GM19239 (cell line): ENCODE measurements at regions not wholly inside any gene's neighbourhood (a gene's known extent, or its start where the extent isn't known, plus 50 kb on each side); places are given as distances from the start of the nearest gene placed in this dataset.
A peak's percentile ranks its signal among the peaks of the same experiment; 100 is the strongest.
"Not testable (repeated sequence)": the region's sequence is repeated elsewhere in the genome, so short reads cannot be mapped to it uniquely, and the experiment has no call there.

Experiments
- DNase-seq: peaks from one replicate; pipeline ENCODE4 v3.0.0; 2011; ENCODE audit warnings: low spot score; ENCODE audit not compliant: insufficient read length
- FAIRE-seq: peaks from 2 replicates; lab custom pipeline; 2011; peaks lifted over from hg19 to GRCh38; lab: Jason Lieb, UNC

- no peak for DNase-seq
- no peak for FAIRE-seq
These were observed 451.7 kb upstream of the PITX2 start for GRCh38 chr4:111074523-111075114.

GRCh38 chr4:111076299-111076698, 453.4 kb upstream of the PITX2 start:
- not testable (repeated sequence) for FAIRE-seq, DNase-seq

- no peak for FAIRE-seq
- no peak for DNase-seq
These were observed 485.3 kb upstream of the PITX2 start for GRCh38 chr4:111108153-111108552.

GRCh38 chr4:111113591-111113990, 490.7 kb upstream of the PITX2 start:
- DNase-seq, result no peak
- FAIRE-seq, result peak; percentile 4

- FAIRE-seq (no peak), DNase-seq (no peak)
These were observed 493.0 kb upstream of the PITX2 start for GRCh38 chr4:111115881-111116280.

DNA sequence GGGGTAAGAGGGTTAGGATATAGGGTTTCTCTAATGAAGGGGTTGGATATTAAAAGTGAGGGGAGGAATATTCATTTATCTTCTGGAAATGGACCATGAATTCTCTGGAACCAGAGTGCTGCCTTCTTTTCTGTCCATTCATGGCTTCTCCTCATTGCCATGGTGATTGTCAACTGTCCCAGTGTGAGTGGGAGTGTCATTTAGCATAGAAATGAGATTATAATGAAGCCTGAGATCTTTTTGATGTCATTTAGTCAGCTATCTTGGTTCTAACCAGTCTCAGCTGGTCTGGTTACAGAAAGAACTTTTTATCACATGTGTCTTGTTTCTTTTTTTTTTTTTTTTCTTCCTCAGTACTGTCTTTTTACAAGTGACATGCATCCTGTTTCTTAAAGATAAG, 497.3 kb upstream of the PITX2 start:
- no peak for DNase-seq
- FAIRE-seq, result no peak

GRCh38 chr4:111126340-111126739, 503.5 kb upstream of the PITX2 start:
- DNase-seq (no peak), FAIRE-seq (no peak)

DNA sequence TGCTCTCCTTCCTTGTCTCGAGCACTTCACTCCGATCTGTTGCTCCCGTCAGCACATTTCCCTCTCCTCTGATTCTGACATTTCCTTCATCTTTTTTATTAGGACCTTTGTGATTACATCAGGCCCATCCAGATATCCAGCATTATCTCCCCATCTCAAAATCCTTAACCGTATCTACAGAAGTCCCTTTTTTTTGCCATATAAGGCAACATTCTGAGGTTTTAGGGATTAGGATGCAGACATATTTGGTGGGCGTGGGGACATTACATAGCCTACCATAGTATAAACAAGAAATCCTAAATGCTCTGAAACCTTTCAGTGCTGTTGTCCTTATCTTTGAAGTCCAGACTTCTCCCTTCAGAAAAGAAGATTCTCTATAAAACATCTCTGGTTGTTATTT, 505.0 kb upstream of the PITX2 start:
- DNase-seq (no peak), FAIRE-seq (no peak)

DNA sequence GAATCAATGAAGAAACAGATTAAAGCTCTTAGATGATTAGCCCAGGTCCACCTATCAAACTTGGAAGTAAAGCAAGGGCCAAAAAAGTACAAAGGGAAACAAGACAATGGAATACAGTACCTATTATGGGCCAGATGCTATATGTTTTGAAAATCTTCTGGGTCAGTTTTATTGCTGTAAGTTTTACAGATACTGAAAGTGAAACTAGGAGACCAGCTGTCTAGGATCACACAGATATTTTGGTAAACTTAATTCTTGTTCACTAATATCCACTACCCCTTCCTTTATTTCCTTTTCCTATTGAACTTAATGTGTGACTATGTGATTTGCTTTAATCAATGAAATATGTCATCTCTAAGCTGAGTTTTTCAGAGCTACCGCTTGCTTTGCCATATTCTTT, 505.4 kb upstream of the PITX2 start:
- DNase-seq, result no peak
- no peak for FAIRE-seq

GRCh38 chr4:111136438-111136837, 513.6 kb upstream of the PITX2 start:
- FAIRE-seq, result no peak
- no peak for DNase-seq

GRCh38 chr4:111136967-111137366, 514.1 kb upstream of the PITX2 start:
- DNase-seq (no peak), FAIRE-seq (no peak)

DNA sequence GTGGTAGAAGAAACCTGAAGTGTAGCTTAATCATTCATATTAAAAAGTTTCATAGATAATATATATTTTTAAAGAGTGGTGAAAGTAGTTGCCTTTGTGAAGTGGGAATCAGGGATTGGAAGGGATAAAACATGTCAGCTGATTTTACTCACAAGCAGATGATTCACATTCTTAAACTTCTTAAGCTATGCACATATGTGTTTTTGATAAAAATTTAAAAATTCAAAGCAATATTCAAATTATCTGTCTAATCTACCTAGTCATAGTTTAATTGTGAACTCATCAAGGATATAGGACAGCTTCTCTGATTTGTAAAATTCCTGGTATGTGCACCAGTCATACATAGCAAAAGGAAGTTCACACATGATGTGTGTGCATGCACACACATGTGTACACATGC, 520.6 kb upstream of the PITX2 start:
- FAIRE-seq (no peak), DNase-seq (no peak)

- DNase-seq (no peak), FAIRE-seq (no peak)
These were observed 532.1 kb upstream of the PITX2 start for GRCh38 chr4:111154934-111155333.

DNA sequence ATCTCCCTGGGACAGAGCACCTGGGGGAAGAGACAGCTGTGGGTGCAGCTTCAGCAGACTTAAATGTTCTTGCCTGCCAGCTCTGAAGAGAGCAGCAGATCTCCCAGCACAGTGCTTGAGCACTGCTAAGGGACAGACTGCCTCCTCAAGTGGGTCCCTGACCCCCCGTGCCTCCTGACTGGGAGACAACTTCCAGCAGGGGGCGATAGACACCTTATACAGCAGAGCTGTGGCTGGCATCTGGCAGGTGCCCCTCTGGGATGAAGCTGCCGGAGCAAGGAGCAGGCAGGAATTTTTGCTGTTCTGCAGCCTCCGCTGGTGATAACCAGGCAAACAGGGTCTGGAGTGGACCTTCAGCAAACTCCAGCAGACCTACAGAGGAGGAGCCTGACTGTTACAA, 541.7 kb upstream of the PITX2 start:
- not testable (repeated sequence) for DNase-seq, FAIRE-seq

GRCh38 chr4:111174331-111174730, 551.5 kb upstream of the PITX2 start:
- FAIRE-seq (no peak), DNase-seq (no peak)

DNA sequence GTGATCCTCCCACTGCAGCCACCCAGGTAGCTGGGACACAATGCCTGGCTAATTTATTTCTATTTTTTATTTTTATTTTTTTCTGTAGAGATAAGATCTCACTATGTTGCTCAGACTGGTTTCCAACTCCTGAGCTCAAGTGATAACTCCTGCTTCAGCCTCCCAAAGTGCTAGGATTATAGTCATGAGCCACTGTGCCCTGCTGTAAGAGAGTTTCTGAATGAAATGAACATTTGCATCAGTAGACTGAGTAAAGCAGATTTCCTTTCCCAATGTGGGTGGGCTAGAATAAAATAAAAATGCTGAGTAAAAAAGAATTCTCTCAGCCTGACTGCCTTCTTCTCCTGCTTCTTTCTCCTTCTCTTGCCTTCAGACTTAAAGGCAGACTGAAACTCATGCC, 555.4 kb upstream of the PITX2 start:
- FAIRE-seq, result no peak
- no peak for DNase-seq

DNA sequence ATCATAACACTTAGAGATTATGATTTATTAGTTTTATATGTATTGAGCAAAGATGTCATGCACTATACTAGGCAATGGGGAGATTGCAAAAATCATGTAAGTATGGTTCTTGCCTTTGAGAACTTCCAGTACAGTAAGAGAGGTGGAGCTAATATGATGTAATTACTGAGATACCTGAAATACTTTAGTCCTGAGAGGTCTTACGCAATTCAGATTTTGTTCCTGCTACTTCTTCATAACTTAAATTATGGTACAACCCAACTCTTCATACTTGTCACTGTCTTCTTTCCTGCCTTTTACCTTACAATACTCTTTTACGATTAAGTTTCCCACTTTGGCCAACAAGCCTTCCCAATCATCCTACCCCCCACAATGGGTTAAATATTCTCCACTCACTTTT, 564.2 kb upstream of the PITX2 start:
- FAIRE-seq, result no peak
- DNase-seq, result no peak

GRCh38 chr4:111198446-111198845, 575.6 kb upstream of the PITX2 start:
- DNase-seq, result no peak
- FAIRE-seq, result no peak

DNA sequence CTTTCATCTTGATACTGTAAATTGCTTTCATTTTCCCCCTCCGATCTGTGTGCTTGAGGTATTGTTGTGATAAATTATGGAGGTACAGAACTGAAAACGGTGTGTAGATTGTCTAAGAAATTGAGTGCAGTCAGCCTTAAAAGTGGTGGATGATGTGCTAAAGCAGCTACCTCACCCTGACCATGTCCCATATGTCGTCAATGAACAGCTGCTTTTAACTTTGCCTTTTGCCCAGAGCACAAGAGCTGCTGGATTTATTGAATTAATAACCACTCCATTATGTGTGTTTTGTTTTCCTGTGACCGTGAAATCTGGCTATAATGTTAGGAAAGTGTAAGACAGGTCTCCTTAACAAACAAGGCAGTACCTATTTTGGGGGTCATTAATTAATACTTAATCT, 581.9 kb upstream of the PITX2 start:
- FAIRE-seq (no peak), DNase-seq (no peak)

DNA sequence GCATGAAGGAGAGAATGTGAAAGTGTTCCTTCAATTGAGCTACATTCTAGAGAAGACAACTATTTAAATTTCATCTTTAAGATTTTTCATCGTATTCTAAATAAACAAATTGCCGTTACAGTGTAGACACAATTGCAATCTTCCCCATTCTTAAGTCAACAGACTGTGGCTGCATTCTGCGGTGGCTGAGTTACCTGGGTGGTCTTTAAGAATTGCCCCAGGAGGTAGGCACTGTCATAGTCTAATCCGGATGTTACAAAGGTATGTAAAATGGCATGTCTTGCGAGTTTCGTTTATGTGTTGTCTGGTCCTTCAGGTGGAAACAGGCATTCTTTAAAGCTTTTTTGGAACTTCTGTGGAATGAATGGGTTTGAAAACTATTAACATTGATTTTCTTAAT, 586.1 kb upstream of the PITX2 start:
- FAIRE-seq (no peak), DNase-seq (no peak)

DNA sequence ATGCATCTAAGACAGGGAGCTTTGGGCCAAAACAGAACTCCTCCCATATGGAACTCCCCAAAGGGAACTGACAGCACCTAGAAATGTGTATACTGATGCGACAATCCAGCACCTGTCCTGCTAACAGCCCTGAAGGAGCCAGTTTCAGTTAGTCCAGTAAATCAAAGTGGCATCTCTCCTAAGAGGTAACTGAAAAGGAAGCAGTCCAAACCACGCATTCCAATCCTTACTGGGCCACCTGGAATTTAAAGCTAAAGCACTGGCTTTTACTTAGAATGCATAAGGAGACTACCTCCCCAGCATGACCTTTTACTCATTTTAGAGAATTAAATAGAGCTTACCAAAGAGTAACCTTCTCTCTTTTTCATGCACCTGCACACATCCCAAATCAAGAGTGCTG, 586.8 kb upstream of the PITX2 start:
- no peak for DNase-seq
- no peak for FAIRE-seq

- no peak for FAIRE-seq
- DNase-seq, result no peak
These were observed 587.7 kb upstream of the PITX2 start for GRCh38 chr4:111210595-111210994.

DNA sequence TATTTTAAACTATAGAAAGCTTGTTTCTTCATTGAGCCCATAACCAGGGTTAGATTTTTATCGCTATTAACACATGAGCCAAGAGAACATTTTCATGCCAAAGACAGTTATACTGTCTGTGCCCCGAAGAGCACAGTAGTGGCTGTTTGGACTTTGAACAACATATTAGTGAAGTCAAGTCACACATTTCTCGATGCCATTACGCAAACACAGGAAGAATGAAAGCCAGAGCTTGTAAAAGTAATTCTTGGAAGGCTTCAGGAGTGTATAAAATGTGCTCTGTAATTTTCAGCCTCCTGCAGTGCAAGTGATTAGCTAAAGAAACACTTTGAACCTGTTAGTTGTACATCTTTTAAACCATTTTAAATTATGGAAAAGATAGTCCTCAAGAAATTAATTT, 590.7 kb upstream of the PITX2 start:
- FAIRE-seq, result no peak

More for the DNA sequence above, 590.7 kb upstream of the PITX2 start:
- no peak for DNase-seq
